ENCODE measurements at regions not wholly inside any gene's neighbourhood (a gene's known extent, or its start where the extent isn't known, plus 50 kb on each side); places are given as distances from the start of the nearest gene placed in this dataset.

- TF ChIP-seq POU5F1 (IDR thresholded peaks at IDR 0.05; ENCODE audit: low read depth, low read length) (no peak), SRF (IDR thresholded peaks at IDR 0.05; ENCODE audit: low read depth, low read length) (no peak), RBBP5 (IDR thresholded peaks at IDR 0.05; ENCODE audit: borderline replicate concordance, low read depth, low read length) (no peak), SAP30 (IDR thresholded peaks at IDR 0.05; ENCODE audit: insufficient read depth, insufficient replicate concordance, low read length) (no peak), BACH1 (IDR thresholded peaks at IDR 0.05; ENCODE audit: low read length) (no peak)
Measured at GRCh38 chr14:95011445-95012006, 145.8 kb downstream of the DICER1 start (continued).

Data from H1 (cell line).